Neural cell (in vitro differentiated cells): ENCODE measurements at regions not wholly inside any gene's neighbourhood (a gene's known extent, or its start where the extent isn't known, plus 50 kb on each side); places are given as distances from the start of the nearest gene placed in this dataset.

Source experiments
- H2AFZ ChIP-seq: fragments of 200-600, 300-800 bp; sonication (generic), shearing (Covaris generic); 2 replicates; pipeline ENCODE4 v1.6.0; 2014; ENCODE audit warnings: low read depth, mild to moderate bottlenecking, antibody characterized with exemption, low read length, moderate library complexity
- H3F3A ChIP-seq: fragments of 200-600 bp; shearing (Covaris generic); 2 replicates; pipeline ENCODE4 v1.6.1; 2016; ENCODE audit warnings: mild to moderate bottlenecking, moderate library complexity, mixed read lengths, antibody characterized with exemption, low read length; ENCODE audit not compliant: insufficient read depth, poor library complexity, severe bottlenecking
- H3K27ac ChIP-seq: fragments of 200-600, 300-800 bp; sonication (generic), shearing (Covaris generic); 2 replicates; pipeline ENCODE4 v1.5.1; 2014; ENCODE audit warnings: mild to moderate bottlenecking, low read length, moderate library complexity
- H3K27me3 ChIP-seq: fragments of 300-800, 200-600 bp; sonication (generic), shearing (Covaris generic); 2 replicates; pipeline ENCODE4 v1.6.0; 2014; ENCODE audit warnings: mild to moderate bottlenecking, low read depth, low read length, moderate library complexity; ENCODE audit not compliant: insufficient read depth
- H3K36me3 ChIP-seq: fragments of 300-800, 200-600 bp; sonication (generic), shearing (Covaris generic); 2 replicates; pipeline ENCODE4 v1.5.1; 2014; ENCODE audit warnings: mild to moderate bottlenecking, antibody characterized with exemption, low read length, moderate library complexity; ENCODE audit not compliant: insufficient read depth
- H3K4me2 ChIP-seq: fragments of 300-800, 200-600 bp; sonication (generic), shearing (Covaris generic); 2 replicates; pipeline ENCODE4 v1.6.0; 2014; ENCODE audit warnings: mild to moderate bottlenecking, low read length
- H3K4me3 ChIP-seq: fragments of 300-800, 200-600 bp; sonication (generic), shearing (Covaris generic); 2 replicates; pipeline ENCODE4 v1.5.1; 2014; ENCODE audit warnings: mild to moderate bottlenecking, low read length, moderate library complexity
- H3K79me2 ChIP-seq: fragments of 200-600 bp; shearing (Covaris generic); replicated peaks from 2 replicates; pipeline ENCODE4 v1.6.0; 2014; ENCODE audit warnings: mild to moderate bottlenecking, low read length, moderate library complexity; ENCODE audit not compliant: insufficient read depth
- H3K9ac ChIP-seq: fragments of 300-800, 200-600 bp; sonication (generic), shearing (Covaris generic); 2 replicates; pipeline ENCODE4 v1.6.1; 2016; ENCODE audit warnings: mild to moderate bottlenecking, low read length, mixed read lengths
- H3K9me2 ChIP-seq: fragments of 200-600 bp; shearing (Covaris generic); 2 replicates; pipeline ENCODE4 v1.6.1; 2016; ENCODE audit warnings: mild to moderate bottlenecking, low read length, mixed read lengths; ENCODE audit not compliant: insufficient read depth
- H3K9me3 ChIP-seq: fragments of 200-600, 300-800 bp; sonication (generic), shearing (Covaris generic); 2 replicates; pipeline ENCODE4 v1.6.1; 2016; ENCODE audit warnings: mild to moderate bottlenecking, mixed run types, low read length, moderate library complexity, mixed read lengths
- H4K20me1 ChIP-seq: fragments of 200-600 bp; shearing (Covaris generic); 2 replicates; pipeline ENCODE4 v1.6.1; 2016; ENCODE audit warnings: mild to moderate bottlenecking, mixed run types; ENCODE audit not compliant: insufficient read depth
- CTCF ChIP-seq: fragments of 450-650 bp; IDR thresholded peaks from 2 replicates; pipeline ENCODE4 v1.5.1; 2014; ENCODE audit warnings: antibody characterized with exemption, mild to moderate bottlenecking, moderate library complexity; ENCODE audit not compliant: poor library complexity, severe bottlenecking
- EZH2 ChIP-seq: fragments of 200-600, 300-800 bp; shearing (Covaris generic), sonication (generic); IDR thresholded peaks from 2 replicates; pipeline ENCODE4 v1.6.1; 2014; ENCODE audit warnings: antibody characterized with exemption, low read length, borderline replicate concordance, mild to moderate bottlenecking; ENCODE audit not compliant: insufficient read depth, poor library complexity, severe bottlenecking
- MXI1 ChIP-seq: fragments of 450-650 bp; conservative IDR thresholded peaks from 2 replicates; pipeline ENCODE4 v1.6.1; 2014; ENCODE audit warnings: antibody characterized with exemption, mild to moderate bottlenecking; ENCODE audit not compliant: poor library complexity, severe bottlenecking
- POLR2AphosphoS5 ChIP-seq: IDR thresholded peaks from 2 replicates; pipeline ENCODE4 v1.6.1; 2012
- RAD21 ChIP-seq: fragments of 450-650 bp; conservative IDR thresholded peaks from 2 replicates; pipeline ENCODE4 v1.6.1; 2014; ENCODE audit warnings: antibody characterized with exemption, mild to moderate bottlenecking, moderate library complexity
- SMC3 ChIP-seq: fragments of 450-650 bp; conservative IDR thresholded peaks from 2 replicates; pipeline ENCODE4 v1.6.1; 2014; ENCODE audit warnings: antibody characterized with exemption, mild to moderate bottlenecking, moderate library complexity; ENCODE audit not compliant: poor library complexity
- TAF1 ChIP-seq: IDR thresholded peaks from 2 replicates; pipeline ENCODE4 v1.6.1; 2012; ENCODE audit warnings: low read depth

GRCh38 chr13:50129081-50129705 lies 113.9 kb downstream of the KCNRG start:
- Histone ChIP-seq H4K20me1 (no peaks in the 10 kb centered on the region), H3K9me2 (no peaks in the 10 kb centered on the region), H3K9ac (no peak overlapping the region), H3K4me2 (no peak overlapping the region), H3K36me3 (no peaks in the 10 kb centered on the region), H3F3A (no peaks in the 10 kb centered on the region), H3K27me3 (peaks cover 84% of the 10 kb centered on the region), H3K9me3 (no peaks in the 10 kb centered on the region), H3K27ac (no peak overlapping the region), H2AFZ (no peak overlapping the region), H3K4me3 (no peak overlapping the region), H3K79me2 (no peaks in the 10 kb centered on the region)
- no peak for TF ChIP-seq CTCF
- peak; percentile 82 for TF ChIP-seq POLR2AphosphoS5

- Histone ChIP-seq H3K27ac (no peak overlapping the region), H2AFZ (no peak overlapping the region)
Measured at GRCh38 chr13:50129706-50130122, 114.5 kb downstream of the KCNRG start.

GRCh38 chr13:50130123-50130946 lies 115.1 kb downstream of the KCNRG start:
- Histone ChIP-seq H3K36me3 (no peaks in the 10 kb centered on the region), H3K27me3 (peaks cover 96% of the 10 kb centered on the region), H3F3A (no peaks in the 10 kb centered on the region), H3K9me2 (no peaks in the 10 kb centered on the region), H3K9ac (no peak overlapping the region), H3K4me2 (no peak overlapping the region), H2AFZ (no peak overlapping the region), H3K79me2 (no peaks in the 10 kb centered on the region), H3K4me3 (peak overlapping the region; percentile 39), H3K27ac (no peak overlapping the region), H4K20me1 (no peaks in the 10 kb centered on the region), H3K9me3 (no peaks in the 10 kb centered on the region)
- no peak for TF ChIP-seq SMC3
- TF ChIP-seq POLR2AphosphoS5: peak; percentile 12
- TF ChIP-seq EZH2: peak; percentile 63

More at GRCh38 chr13:50129706-50130122, 114.5 kb downstream of the KCNRG start:
- Histone ChIP-seq H3K9me3 (no peaks in the 10 kb centered on the region), H3K27me3 (peaks cover 90% of the 10 kb centered on the region), H3K4me3 (no peak overlapping the region), H3K36me3 (no peaks in the 10 kb centered on the region), H3K4me2 (no peak overlapping the region), H3K9me2 (no peaks in the 10 kb centered on the region), H3K79me2 (no peaks in the 10 kb centered on the region), H3F3A (no peaks in the 10 kb centered on the region), H4K20me1 (no peaks in the 10 kb centered on the region), H3K9ac (no peak overlapping the region)
- TF ChIP-seq RAD21 (no peak), MXI1 (no peak), TAF1 (no peak), EZH2 (peak; percentile 30), CTCF (no peak), POLR2AphosphoS5 (no peak), SMC3 (no peak)
